NCI-H2227 (cell line): ENCODE measurements at regions not wholly inside any gene's neighbourhood (a gene's known extent, or its start where the extent isn't known, plus 50 kb on each side); places are given as distances from the start of the nearest gene placed in this dataset.
"Not testable (repeated sequence)": the region's sequence is repeated elsewhere in the genome, so short reads cannot be mapped to it uniquely, and the experiment has no call there.

ENCODE experiments used
- DNase-seq: peaks from one replicate; lab custom pipeline; 2025; ENCODE audit not compliant: unreplicated experiment; lab: John Stamatoyannopoulos, UW

GRCh38 chr2:8611246-8611645 lies 70.6 kb upstream of the ID2 start:
- no peak for DNase-seq

- DNase-seq, result no peak
Observed at GRCh38 chr2:8611700-8612099, 70.2 kb upstream of the ID2 start.

GRCh38 chr2:8612734-8613179 lies 69.1 kb upstream of the ID2 start:
- no peak for DNase-seq

- not testable (repeated sequence) for DNase-seq
Observed at GRCh38 chr2:8613207-8613999, 68.5 kb upstream of the ID2 start.

GRCh38 chr2:8614646-8615045 lies 67.2 kb upstream of the ID2 start:
- DNase-seq, result no peak

GRCh38 chr2:8615252-8615575 lies 66.6 kb upstream of the ID2 start:
- no peak for DNase-seq

- no peak for DNase-seq
Observed at GRCh38 chr2:8615576-8616281, 66.1 kb upstream of the ID2 start.

- DNase-seq, result no peak
Observed at GRCh38 chr2:8617048-8617447, 64.8 kb upstream of the ID2 start.

- no peak for DNase-seq
Observed at GRCh38 chr2:8617590-8617989, 64.3 kb upstream of the ID2 start.

- DNase-seq, result no peak
Observed at GRCh38 chr2:8619071-8619470, 62.8 kb upstream of the ID2 start.

GRCh38 chr2:8620611-8621382 lies 61.1 kb upstream of the ID2 start:
- DNase-seq, result no peak

GRCh38 chr2:8622199-8622911 lies 59.5 kb upstream of the ID2 start:
- DNase-seq, result no peak

GRCh38 chr2:8622924-8623465 lies 58.9 kb upstream of the ID2 start:
- DNase-seq, result no peak

- DNase-seq, result no peak
Observed at GRCh38 chr2:8623576-8623957, 58.3 kb upstream of the ID2 start.

GRCh38 chr2:8623958-8624591 lies 57.8 kb upstream of the ID2 start:
- no peak for DNase-seq

- DNase-seq, result no peak
Observed at GRCh38 chr2:8624855-8625398, 56.9 kb upstream of the ID2 start.

GRCh38 chr2:8625399-8626300 lies 56.2 kb upstream of the ID2 start:
- no peak for DNase-seq

GRCh38 chr2:8626572-8626971 lies 55.3 kb upstream of the ID2 start:
- no peak for DNase-seq

- peak; percentile 17 for DNase-seq
Observed at GRCh38 chr2:8627019-8627691, 54.7 kb upstream of the ID2 start.
